WTC11 (cell line): ENCODE measurements at regions not wholly inside any gene's neighbourhood (a gene's known extent, or its start where the extent isn't known, plus 50 kb on each side); places are given as distances from the start of the nearest gene placed in this dataset.

Source experiments
- ATAC-seq: fragments of 200-7000 bp; cut with Tn5 transposase; 2 replicates; pipeline ENCODE4 v1.10.0; 2021; ENCODE audit warnings: mild to moderate bottlenecking, moderate library complexity
- CTCF ChIA-PET: fragments of 300-600 bp; sonication (Branson Sonifier 250); formaldehyde crosslinking; loops from one replicate; lab custom pipeline; 2021; ENCODE audit warnings: antibody characterized with exemption; lab: Charles Lee
- POLR2A ChIA-PET: fragments of 350-600 bp; sonication (Branson Sonifier 250); formaldehyde crosslinking; loops from one replicate; lab custom pipeline; 2021; ENCODE audit warnings: antibody characterized with exemption; lab: Charles Lee
- DNase-seq: peaks from one replicate; pipeline ENCODE4 v3.0.0; 2021; ENCODE audit warnings: low spot score
- H3K27ac Mint-ChIP-seq: 2 replicates; pipeline ENCODE4 v1.8.0; 2021; ENCODE audit warnings: mixed read lengths
- H3K27me3 Mint-ChIP-seq: 2 replicates; pipeline ENCODE4 v1.8.0; 2021; ENCODE audit warnings: low read depth, mild to moderate bottlenecking, moderate library complexity, mixed read lengths
- H3K36me3 Mint-ChIP-seq: 2 replicates; pipeline ENCODE4 v1.8.0; 2021; ENCODE audit warnings: mixed read lengths
- H3K4me1 Mint-ChIP-seq: 2 replicates; pipeline ENCODE4 v1.8.0; 2022; ENCODE audit warnings: mixed read lengths
- H3K4me3 Mint-ChIP-seq: 2 replicates; pipeline ENCODE4 v1.8.0; 2021; ENCODE audit warnings: mild to moderate bottlenecking, moderate library complexity, mixed read lengths
- H3K9me3 Mint-ChIP-seq: 2 replicates; pipeline ENCODE4 v1.8.0; 2021; ENCODE audit warnings: mixed read lengths
- ATF6 ChIP-seq: sonication (generic); formaldehyde crosslinking; IDR thresholded peaks from 2 replicates; pipeline ENCODE4 v1.8.1; 2023; ENCODE audit warnings: mild to moderate bottlenecking, missing genetic modification reagents
- CREB1 ChIP-seq: sonication (generic); formaldehyde crosslinking; IDR thresholded peaks from 2 replicates; pipeline ENCODE4 v1.8.0; 2023; ENCODE audit warnings: mild to moderate bottlenecking, missing genetic modification reagents
- ETV6 ChIP-seq: sonication (generic); formaldehyde crosslinking; IDR thresholded peaks from 2 replicates; pipeline ENCODE4 v1.8.1; 2022; ENCODE audit warnings: mild to moderate bottlenecking, missing genetic modification reagents
- FOXJ3 ChIP-seq: sonication (generic); formaldehyde crosslinking; IDR thresholded peaks from 2 replicates; pipeline ENCODE4 v1.9.0; 2021; ENCODE audit warnings: missing genetic modification reagents, mild to moderate bottlenecking, borderline replicate concordance
- FOXP1 ChIP-seq: sonication (generic); formaldehyde crosslinking; IDR thresholded peaks from 2 replicates; pipeline ENCODE4 v1.8.0; 2022; ENCODE audit warnings: missing genetic modification reagents, mild to moderate bottlenecking, moderate library complexity, borderline replicate concordance
- FOXP4 ChIP-seq: sonication (generic); formaldehyde crosslinking; IDR thresholded peaks from 2 replicates; pipeline ENCODE4 v1.8.0; 2022; ENCODE audit warnings: mild to moderate bottlenecking, missing genetic modification reagents
- NR1H2 ChIP-seq: sonication (generic); formaldehyde crosslinking; IDR thresholded peaks from 2 replicates; pipeline ENCODE4 v1.9.0; 2021; ENCODE audit warnings: mild to moderate bottlenecking, moderate library complexity, missing genetic modification reagents
- STAT6 ChIP-seq: sonication (generic); formaldehyde crosslinking; conservative IDR thresholded peaks from 2 replicates; pipeline ENCODE4 v1.8.1; 2023; ENCODE audit warnings: mild to moderate bottlenecking, low read depth, missing genetic modification reagents, moderate library complexity
- USF2 ChIP-seq: sonication (generic); formaldehyde crosslinking; IDR thresholded peaks from 2 replicates; pipeline ENCODE4 v1.8.1; 2023; ENCODE audit warnings: mild to moderate bottlenecking, missing genetic modification reagents, moderate library complexity
- ZNF423 ChIP-seq: fragments of 250-450 bp; sonication (Bioruptor Pico); IDR thresholded peaks from 2 replicates; pipeline ENCODE4 v2.1.2; 2022; ENCODE audit warnings: mild to moderate bottlenecking, moderate library complexity
- TF ChIP-seq, protein P1 (sequence below): fragments of 200-600 bp; IDR thresholded peaks from 2 replicates; pipeline ENCODE4 v1.8.0; 2022; ENCODE audit warnings: antibody characterized with exemption
- TF ChIP-seq, protein P2 (sequence below): sonication (generic); formaldehyde crosslinking; IDR thresholded peaks from 2 replicates; pipeline ENCODE4 v1.8.0; 2023; ENCODE audit warnings: missing genetic modification reagents
- TF ChIP-seq, protein P3 (sequence below): sonication (generic); formaldehyde crosslinking; IDR thresholded peaks from 2 replicates; pipeline ENCODE4 v1.8.1; 2023; ENCODE audit warnings: mild to moderate bottlenecking, missing genetic modification reagents
- TF ChIP-seq, protein P4 (sequence below): sonication (generic); formaldehyde crosslinking; IDR thresholded peaks from 2 replicates; pipeline ENCODE4 v1.8.1; 2022; ENCODE audit warnings: mild to moderate bottlenecking, missing genetic modification reagents, moderate library complexity, borderline replicate concordance

GRCh38 chr12:28693565-28694219 lies 455.4 kb upstream of the FAR2 start:
- no peak for DNase-seq
- Mint-ChIP-seq H3K9me3 (peaks cover 7% of the 10 kb centered on the region), H3K4me3 (no peak overlapping the region), H3K27ac (no peak overlapping the region), H3K36me3 (no peaks in the 10 kb centered on the region), H3K4me1 (peaks cover 10% of the 10 kb centered on the region; the same call in 1 of the 2 replicates), H3K27me3 (no peaks in the 10 kb centered on the region)
- ChIA-PET CTCF (no interaction called here), POLR2A (no interaction called here)
- TF ChIP-seq USF2 (no peak), ATF6 (CRISPR knock-in tag) (no peak), CREB1 (CRISPR knock-in tag) (no peak), NR1H2 (CRISPR knock-in tag) (no peak), STAT6 (CRISPR knock-in tag) (no peak), ETV6 (no peak), FOXJ3 (CRISPR knock-in tag) (no peak), FOXP4 (no peak), ZNF423 (CRISPR knock-in tag) (no peak), FOXP1 (CRISPR knock-in tag) (no peak)
- TF ChIP-seq, protein P1, sequence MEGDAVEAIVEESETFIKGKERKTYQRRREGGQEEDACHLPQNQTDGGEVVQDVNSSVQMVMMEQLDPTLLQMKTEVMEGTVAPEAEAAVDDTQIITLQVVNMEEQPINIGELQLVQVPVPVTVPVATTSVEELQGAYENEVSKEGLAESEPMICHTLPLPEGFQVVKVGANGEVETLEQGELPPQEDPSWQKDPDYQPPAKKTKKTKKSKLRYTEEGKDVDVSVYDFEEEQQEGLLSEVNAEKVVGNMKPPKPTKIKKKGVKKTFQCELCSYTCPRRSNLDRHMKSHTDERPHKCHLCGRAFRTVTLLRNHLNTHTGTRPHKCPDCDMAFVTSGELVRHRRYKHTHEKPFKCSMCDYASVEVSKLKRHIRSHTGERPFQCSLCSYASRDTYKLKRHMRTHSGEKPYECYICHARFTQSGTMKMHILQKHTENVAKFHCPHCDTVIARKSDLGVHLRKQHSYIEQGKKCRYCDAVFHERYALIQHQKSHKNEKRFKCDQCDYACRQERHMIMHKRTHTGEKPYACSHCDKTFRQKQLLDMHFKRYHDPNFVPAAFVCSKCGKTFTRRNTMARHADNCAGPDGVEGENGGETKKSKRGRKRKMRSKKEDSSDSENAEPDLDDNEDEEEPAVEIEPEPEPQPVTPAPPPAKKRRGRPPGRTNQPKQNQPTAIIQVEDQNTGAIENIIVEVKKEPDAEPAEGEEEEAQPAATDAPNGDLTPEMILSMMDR: no peak
- TF ChIP-seq, protein P2, sequence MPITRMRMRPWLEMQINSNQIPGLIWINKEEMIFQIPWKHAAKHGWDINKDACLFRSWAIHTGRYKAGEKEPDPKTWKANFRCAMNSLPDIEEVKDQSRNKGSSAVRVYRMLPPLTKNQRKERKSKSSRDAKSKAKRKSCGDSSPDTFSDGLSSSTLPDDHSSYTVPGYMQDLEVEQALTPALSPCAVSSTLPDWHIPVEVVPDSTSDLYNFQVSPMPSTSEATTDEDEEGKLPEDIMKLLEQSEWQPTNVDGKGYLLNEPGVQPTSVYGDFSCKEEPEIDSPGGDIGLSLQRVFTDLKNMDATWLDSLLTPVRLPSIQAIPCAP (CRISPR knock-in tag): no peak
- TF ChIP-seq, protein P3, sequence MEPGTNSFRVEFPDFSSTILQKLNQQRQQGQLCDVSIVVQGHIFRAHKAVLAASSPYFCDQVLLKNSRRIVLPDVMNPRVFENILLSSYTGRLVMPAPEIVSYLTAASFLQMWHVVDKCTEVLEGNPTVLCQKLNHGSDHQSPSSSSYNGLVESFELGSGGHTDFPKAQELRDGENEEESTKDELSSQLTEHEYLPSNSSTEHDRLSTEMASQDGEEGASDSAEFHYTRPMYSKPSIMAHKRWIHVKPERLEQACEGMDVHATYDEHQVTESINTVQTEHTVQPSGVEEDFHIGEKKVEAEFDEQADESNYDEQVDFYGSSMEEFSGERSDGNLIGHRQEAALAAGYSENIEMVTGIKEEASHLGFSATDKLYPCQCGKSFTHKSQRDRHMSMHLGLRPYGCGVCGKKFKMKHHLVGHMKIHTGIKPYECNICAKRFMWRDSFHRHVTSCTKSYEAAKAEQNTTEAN (CRISPR knock-in tag): no peak
- TF ChIP-seq, protein P4, sequence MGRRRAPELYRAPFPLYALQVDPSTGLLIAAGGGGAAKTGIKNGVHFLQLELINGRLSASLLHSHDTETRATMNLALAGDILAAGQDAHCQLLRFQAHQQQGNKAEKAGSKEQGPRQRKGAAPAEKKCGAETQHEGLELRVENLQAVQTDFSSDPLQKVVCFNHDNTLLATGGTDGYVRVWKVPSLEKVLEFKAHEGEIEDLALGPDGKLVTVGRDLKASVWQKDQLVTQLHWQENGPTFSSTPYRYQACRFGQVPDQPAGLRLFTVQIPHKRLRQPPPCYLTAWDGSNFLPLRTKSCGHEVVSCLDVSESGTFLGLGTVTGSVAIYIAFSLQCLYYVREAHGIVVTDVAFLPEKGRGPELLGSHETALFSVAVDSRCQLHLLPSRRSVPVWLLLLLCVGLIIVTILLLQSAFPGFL (CRISPR knock-in tag): no peak
- no peak for ATAC-seq
